ENCODE measurements at regions not wholly inside any gene's neighbourhood (a gene's known extent, or its start where the extent isn't known, plus 50 kb on each side); places are given as distances from the start of the nearest gene placed in this dataset.

DNA sequence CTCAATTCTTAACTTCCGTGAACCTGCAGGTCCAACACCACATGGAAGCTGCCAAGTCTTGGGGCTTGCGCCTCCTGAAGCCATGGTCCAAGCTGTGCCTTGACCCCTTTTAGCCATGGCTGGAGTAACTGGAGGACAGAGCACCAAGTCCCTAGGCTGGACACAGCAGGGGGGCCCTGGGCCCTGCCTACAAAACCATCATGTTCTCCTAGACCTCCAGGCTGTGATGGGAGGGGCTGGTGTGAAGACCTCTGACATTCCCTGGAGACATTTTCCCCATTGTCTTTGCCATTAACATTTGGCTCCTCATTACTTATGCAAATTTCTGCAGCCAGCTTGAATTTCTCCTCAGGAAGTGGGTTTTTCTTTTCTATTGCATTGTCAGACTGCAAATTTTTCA is 570.1 kb downstream of the FSCB start:
- TF ChIP-seq, protein P1, sequence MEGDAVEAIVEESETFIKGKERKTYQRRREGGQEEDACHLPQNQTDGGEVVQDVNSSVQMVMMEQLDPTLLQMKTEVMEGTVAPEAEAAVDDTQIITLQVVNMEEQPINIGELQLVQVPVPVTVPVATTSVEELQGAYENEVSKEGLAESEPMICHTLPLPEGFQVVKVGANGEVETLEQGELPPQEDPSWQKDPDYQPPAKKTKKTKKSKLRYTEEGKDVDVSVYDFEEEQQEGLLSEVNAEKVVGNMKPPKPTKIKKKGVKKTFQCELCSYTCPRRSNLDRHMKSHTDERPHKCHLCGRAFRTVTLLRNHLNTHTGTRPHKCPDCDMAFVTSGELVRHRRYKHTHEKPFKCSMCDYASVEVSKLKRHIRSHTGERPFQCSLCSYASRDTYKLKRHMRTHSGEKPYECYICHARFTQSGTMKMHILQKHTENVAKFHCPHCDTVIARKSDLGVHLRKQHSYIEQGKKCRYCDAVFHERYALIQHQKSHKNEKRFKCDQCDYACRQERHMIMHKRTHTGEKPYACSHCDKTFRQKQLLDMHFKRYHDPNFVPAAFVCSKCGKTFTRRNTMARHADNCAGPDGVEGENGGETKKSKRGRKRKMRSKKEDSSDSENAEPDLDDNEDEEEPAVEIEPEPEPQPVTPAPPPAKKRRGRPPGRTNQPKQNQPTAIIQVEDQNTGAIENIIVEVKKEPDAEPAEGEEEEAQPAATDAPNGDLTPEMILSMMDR (IDR thresholded peaks at IDR 0.05) = no peak
- no peak for TF ChIP-seq POLR2A (IDR thresholded peaks at IDR 0.05)
